ENCODE measurements at regions not wholly inside any gene's neighbourhood (a gene's known extent, or its start where the extent isn't known, plus 50 kb on each side); places are given as distances from the start of the nearest gene placed in this dataset.

- H3K27ac Mint-ChIP-seq: no peak overlapping the region
- Histone ChIP-seq H3K4me3 (no peak overlapping the region), H3F3A (replicated peaks; ENCODE audit: low read depth) (no peaks in the 10 kb centered on the region), H3K9me2 (ENCODE audit: insufficient read depth) (peaks cover 3% of the 10 kb centered on the region; the same call in 1 of the 2 replicates), H4K20me1 (replicated peaks; ENCODE audit: insufficient read depth) (no peaks in the 10 kb centered on the region), H3K27me3 (ENCODE audit: insufficient read depth) (no peaks in the 10 kb centered on the region), H3K79me2 (replicated peaks; ENCODE audit: insufficient read depth) (no peaks in the 10 kb centered on the region), H3K4me1 (ENCODE audit: insufficient read depth) (peaks cover 5% of the 10 kb centered on the region; the same call in 1 of the 2 replicates), H3K36me3 (ENCODE audit: insufficient read depth) (no peaks in the 10 kb centered on the region), H2AFZ (no peak overlapping the region), H3K27ac (ENCODE audit: low read depth) (no peak overlapping the region), H3K4me2 (no peak overlapping the region)
- peaks cover 2% of the 10 kb centered on the region; the same call in 1 of the 3 replicates for H3K9me3 Mint-ChIP-seq
- ATAC-seq: no peak
- peaks cover 15% of the 10 kb centered on the region for H3K4me1 Mint-ChIP-seq
- DNase-seq (ENCODE audit: low spot score): no peak
- H3K36me3 Mint-ChIP-seq (ENCODE audit: low read depth): no peaks in the 10 kb centered on the region
- no peak for TF ChIP-seq STAT1 (IDR thresholded peaks at IDR 0.05; ENCODE audit: unreplicated experiment)
- no peak for TF ChIP-seq NANOG (IDR thresholded peaks at IDR 0.05; ENCODE audit: borderline replicate concordance)
- TF ChIP-seq CTCF (conservative IDR thresholded peaks at IDR 0.05; ENCODE audit: low read depth in 2 of 2): no peak
- TF ChIP-seq, protein P1, sequence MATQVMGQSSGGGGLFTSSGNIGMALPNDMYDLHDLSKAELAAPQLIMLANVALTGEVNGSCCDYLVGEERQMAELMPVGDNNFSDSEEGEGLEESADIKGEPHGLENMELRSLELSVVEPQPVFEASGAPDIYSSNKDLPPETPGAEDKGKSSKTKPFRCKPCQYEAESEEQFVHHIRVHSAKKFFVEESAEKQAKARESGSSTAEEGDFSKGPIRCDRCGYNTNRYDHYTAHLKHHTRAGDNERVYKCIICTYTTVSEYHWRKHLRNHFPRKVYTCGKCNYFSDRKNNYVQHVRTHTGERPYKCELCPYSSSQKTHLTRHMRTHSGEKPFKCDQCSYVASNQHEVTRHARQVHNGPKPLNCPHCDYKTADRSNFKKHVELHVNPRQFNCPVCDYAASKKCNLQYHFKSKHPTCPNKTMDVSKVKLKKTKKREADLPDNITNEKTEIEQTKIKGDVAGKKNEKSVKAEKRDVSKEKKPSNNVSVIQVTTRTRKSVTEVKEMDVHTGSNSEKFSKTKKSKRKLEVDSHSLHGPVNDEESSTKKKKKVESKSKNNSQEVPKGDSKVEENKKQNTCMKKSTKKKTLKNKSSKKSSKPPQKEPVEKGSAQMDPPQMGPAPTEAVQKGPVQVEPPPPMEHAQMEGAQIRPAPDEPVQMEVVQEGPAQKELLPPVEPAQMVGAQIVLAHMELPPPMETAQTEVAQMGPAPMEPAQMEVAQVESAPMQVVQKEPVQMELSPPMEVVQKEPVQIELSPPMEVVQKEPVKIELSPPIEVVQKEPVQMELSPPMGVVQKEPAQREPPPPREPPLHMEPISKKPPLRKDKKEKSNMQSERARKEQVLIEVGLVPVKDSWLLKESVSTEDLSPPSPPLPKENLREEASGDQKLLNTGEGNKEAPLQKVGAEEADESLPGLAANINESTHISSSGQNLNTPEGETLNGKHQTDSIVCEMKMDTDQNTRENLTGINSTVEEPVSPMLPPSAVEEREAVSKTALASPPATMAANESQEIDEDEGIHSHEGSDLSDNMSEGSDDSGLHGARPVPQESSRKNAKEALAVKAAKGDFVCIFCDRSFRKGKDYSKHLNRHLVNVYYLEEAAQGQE (IDR thresholded peaks at IDR 0.05; ENCODE audit: unreplicated experiment): no peak
- no peak for TF ChIP-seq POLR2AphosphoS5 (IDR thresholded peaks at IDR 0.05; ENCODE audit: low read depth)
- TF ChIP-seq EZH2phosphoT487 (IDR thresholded peaks at IDR 0.05; ENCODE audit: unreplicated experiment): no peak
- TF ChIP-seq ZNF462 (CRISPR knock-in tag; IDR thresholded peaks at IDR 0.05): no peak
- no peak for TF ChIP-seq ETS1 (IDR thresholded peaks at IDR 0.05)
- TF ChIP-seq ZNF114 (CRISPR knock-in tag; IDR thresholded peaks at IDR 0.05): no peak
- TF ChIP-seq EZH2 (IDR thresholded peaks at IDR 0.05; ENCODE audit: low read depth, unreplicated experiment): no peak
- no peak for TF ChIP-seq JUNB (IDR thresholded peaks at IDR 0.05; ENCODE audit: unreplicated experiment)
- no peak for TF ChIP-seq CREB1 (CRISPR knock-in tag; IDR thresholded peaks at IDR 0.05; ENCODE audit: low read depth)
- no peak overlapping the region for H3K4me3 Mint-ChIP-seq
- H3K27me3 Mint-ChIP-seq (ENCODE audit: insufficient read depth, low read depth, poor library complexity): peaks cover 8% of the 10 kb centered on the region
Measured at GRCh38 chr18:37694516-37694915, 128.9 kb upstream of the CELF4 start.

All from GM23338 (cell line).